ENCODE measurements at regions not wholly inside any gene's neighbourhood (a gene's known extent, or its start where the extent isn't known, plus 50 kb on each side); places are given as distances from the start of the nearest gene placed in this dataset.

DNA sequence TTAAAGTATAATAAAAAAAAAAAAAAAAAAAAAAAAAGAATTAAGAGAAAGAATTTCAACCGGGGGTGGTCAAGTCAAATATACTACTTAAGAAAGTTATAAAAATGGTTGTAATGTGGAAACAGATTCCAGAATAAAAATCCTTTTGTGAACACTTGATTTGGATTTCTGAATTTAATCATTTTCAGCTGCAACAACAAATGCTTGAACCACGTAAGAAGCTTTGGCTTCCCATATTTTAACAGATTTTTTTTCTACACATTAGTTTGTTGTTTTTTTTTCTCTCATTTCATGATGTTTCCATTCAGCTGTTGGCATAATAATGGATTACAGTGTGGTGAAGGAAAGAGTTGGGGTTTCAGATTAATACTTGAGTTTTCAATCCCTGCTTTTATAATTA lies 137.3 kb upstream of the AGR3 start:
- DNase-seq (ENCODE audit: low spot score): no peak

DNA sequence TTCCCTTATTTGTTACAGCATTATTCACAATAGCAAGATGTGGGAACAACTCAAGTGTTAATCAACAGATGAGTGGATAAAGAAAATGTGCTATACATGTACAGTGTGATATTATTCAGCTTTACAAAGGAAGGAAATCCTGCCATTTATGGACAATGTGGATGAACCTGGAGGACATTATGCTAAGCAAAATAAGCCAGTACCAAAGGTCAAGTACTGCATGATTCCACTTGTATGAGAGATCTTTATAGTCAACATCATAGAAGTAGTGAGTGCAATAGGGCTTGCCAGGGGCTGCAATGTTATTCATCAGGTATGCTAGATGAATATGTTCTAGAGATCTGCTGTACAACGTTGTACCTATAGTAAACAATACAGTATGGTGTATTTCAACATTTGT lies 138.5 kb upstream of the AGR3 start:
- no peak for DNase-seq (ENCODE audit: low spot score)

DNA sequence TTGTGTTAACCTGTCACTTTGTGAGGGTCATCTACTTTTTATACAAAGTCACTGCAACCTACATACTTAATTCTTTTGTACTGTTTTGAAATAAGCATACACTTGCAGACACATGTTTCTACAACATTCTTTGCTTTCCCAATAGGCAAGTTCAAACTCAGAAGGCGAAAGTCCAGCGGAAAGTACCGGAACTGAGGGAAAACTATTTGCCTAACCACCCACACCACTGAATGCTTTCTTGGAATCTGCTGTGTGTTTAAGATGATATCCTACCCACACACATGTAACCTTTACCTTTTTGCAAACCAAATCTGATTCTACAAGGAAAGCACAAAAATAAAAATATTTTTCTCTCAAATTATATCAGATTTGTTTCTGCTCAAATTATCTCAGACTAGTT lies 139.4 kb upstream of the AGR3 start:
- peak; percentile 56 for DNase-seq (ENCODE audit: low spot score)

DNA sequence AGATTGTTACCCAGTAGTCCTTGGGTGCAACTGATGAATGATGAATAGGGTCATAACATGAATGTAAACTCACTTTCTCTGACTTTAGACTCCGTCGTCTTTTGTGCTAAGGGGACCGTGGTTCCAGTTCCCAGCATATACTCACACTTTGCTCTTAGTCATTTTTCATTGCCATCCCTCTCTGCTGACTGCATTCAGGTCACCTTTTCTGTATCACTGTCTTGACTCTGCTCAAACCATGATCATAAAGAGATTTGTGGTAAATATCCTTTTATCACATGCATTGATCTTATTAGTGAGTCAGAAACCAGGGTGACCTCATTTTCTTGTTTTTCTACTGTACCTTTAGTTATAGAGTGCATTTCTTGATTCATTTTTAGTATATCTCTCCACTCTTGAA lies 141.1 kb upstream of the AGR3 start:
- no peak for DNase-seq (ENCODE audit: low spot score)

DNA sequence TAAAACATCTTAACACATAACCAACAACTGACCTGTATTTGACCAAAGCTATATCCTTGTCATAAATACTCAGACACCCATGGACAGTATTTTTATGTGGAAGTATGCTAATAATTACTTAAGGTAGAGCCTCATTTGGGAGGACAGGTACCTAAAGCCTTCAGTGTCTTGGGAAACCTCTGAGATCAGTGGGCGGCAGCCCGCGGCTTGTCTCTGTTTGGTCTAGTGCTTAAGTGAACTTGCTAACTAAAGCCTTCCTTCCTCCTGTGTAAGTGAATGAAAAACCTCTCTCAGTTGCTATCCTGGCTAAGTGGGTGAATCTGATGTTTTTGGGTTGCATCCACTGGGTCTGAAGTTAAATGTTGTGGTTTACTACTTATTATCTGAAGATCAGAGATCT lies 144.5 kb upstream of the AGR3 start:
- no peak for DNase-seq (ENCODE audit: low spot score)

DNA sequence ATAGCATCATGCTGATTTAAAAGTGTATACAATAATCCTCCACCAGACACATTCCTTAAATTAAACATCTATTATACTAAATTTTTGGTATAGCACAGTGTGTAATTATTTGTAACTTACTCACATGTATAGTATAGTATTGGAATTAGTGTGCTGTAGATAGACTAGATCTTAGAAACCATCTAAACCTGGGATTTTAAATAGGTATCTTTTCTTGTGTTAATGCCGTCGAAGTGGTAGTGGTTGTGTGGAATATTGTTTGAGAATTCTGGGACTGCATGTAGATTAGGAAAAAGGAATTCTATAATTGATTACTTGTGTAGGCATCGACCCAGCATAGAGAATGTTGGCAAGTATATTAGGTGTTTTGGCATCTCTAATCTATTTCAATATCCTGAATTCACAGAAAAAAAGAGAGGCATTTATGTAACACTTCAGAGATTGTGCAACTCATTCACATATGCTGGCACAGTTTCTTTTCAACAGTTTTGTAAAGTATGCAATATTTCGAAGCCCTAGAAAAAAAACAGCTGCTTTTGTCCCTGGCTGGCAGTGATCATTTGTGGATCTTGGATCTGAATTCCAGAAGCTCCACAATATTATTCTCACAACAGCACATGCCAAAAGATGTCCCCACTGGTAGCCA lies 145.5 kb upstream of the AGR3 start:
- DNase-seq (ENCODE audit: low spot score): peak; percentile 36

DNA sequence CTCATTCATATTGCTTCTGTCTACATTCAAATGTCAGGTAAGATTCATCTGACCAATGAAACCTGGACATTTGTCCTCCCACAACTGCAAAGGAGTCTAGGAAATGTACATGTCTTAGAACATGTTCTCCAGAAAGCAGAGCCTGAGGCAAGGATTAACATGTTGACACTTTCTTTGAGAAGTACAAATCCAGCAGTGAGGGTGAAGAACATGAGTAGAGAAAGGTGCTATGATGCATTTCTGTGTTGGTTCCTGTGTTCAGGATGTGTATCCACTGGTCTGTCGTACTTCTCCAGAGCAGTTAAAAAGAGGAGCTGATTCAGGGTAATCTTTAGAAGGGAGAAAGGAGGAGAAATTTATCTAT lies 146.0 kb upstream of the AGR3 start:
- DNase-seq (ENCODE audit: low spot score): no peak

DNA sequence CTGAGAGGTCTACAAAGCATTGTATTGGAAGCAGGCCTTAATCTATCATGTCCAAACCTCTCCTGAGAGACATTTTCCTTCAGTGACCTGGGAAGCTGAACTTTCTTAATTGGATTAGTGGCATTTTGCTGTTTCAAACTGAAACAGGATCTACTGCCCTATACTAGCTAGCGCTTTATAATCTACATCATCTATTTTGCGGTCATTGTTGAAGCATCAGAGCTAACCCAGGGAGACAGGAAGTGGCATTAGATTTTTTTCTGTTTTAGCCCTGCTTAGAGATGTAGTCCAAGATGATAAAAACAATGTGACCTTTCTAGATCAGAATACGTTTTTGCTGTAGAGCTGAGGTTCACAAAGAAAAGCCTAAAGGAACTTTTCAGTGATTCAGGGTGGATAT lies 147.4 kb upstream of the AGR3 start:
- no peak for DNase-seq (ENCODE audit: low spot score)

DNA sequence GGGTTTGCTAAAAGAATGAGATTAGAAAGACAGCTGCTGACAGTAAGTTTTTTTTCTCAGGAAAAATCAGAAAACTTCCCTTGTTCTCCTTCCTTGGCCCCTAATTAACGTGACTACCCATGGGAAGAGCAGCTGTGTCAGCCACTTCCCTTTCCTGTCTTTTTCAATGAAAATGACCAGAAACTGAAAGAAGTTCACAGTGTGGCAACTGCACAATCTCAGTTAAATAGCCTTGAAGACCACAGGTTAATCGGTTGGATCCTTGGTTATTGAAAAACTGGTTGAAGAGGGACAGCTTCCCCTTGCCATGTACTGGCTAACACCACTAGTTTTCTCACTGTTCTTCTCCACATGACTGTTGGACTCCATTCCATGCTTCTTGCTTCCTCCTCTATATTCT lies 148.8 kb upstream of the AGR3 start:
- DNase-seq (ENCODE audit: low spot score): no peak

DNA sequence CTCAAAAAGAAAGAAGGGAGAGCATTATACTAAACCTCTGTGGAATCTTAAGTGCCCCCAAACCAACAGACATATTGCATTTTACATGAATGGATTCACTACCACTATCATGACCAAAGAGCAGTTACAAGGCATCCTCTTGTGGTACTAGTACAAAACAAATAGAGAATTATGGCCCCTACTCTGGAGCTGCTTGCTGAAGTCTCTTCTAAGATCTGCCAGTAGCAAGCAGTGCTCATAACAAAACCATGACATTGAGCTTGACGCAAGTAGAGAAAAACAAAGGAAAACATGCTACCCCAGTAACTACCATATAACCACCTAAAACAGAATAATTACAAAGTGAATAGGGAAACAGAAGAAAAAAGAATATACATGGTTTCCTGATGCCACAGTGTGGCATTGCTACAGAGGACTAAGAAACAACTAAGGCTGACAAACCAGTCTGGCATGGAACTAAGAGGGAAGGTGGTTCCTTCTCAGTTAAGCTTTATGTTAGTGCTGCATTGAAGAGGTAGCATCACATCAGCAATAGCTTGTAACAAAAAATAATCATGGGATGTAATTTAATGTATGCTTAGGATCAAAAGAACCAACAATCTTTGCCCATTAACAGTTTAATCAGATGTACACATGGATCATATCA lies 150.2 kb upstream of the AGR3 start:
- DNase-seq (ENCODE audit: low spot score): no peak

DNA sequence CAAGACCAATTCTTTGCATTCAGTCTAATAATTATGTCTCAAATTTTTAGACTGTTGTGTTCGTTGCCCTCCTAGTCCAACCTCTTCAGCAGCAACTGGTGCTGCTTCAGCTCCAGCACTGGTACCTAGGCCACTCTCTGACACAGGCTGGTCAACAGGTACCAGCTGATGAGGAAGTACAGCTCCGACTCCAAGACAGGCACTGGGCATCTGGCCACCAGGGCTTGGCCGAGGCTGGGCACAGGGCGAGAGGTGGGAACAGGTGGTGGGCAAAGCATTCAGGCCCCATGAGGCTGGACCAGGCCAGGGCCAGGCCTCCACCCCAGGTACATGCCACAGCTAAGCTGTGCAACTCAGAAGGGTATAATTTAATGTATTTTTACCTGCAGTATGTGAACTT lies 151.5 kb upstream of the AGR3 start:
- DNase-seq (ENCODE audit: low spot score): no peak

DNA sequence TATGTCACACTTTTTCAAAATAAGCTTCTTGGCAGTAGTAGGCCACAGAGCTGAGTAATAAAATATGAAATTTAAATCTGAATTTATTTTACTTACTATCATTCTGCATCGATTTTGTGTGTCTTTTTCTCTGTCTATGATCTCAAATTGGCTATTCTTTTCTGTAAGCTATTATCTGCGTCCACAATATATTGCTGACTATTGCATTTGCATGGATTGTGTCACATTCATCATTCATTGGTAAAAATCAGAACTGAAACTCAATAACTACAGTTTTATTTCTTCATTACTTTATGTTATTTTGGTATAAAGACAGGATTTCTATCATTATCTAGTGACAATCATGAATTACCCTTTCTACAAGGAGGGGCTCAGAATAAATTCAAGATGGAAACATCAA lies 154.8 kb upstream of the AGR3 start:
- no peak for DNase-seq (ENCODE audit: low spot score)

DNA sequence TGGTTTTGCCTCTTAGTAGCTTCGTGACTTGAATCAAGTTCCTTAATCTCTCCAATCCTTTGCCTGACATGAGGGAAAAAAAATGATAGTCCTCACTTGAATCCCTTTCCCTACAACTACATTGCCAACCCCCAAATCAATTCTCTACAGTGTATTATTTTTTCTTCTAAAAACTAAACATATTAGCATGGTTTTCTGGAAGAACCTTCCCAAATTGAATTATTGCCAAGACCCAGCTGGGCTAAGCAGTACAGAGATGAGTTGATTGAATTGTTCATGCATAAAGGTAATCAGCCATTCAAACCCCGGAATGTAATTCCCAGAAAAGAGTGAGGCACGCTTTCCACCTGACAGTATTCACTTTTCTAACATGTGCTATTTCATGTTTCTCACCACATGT lies 155.6 kb upstream of the AGR3 start:
- DNase-seq (ENCODE audit: low spot score): no peak

DNA sequence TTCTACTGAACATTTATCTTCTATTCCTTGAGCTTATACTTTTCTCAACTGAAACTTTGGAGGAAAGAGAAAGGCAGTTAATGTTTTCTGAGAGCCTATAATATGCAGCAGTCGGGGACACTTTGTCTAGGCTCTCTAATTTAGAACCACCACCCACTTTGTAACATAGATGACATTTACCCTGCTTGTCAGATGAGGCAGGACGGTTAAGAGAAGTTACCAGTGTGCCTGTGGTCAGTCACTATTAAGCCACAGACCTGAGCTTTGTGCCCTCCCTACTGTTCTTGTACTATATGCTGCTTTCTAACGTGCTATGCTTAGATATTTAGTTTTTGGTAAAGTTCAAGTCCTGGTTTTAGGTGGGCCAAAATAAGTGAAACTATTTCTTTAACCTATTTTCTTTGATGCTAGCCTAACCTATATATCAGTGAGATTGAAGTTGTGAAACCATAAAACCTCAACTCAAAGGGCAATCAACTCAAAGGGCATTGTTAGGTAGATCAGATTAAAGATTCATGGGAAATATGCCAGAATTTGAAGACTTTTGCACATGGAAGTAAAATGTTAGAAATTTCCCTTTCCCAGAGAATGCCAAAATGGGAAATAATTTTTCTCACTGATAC lies 156.5 kb upstream of the AGR3 start:
- no peak for DNase-seq (ENCODE audit: low spot score)

DNA sequence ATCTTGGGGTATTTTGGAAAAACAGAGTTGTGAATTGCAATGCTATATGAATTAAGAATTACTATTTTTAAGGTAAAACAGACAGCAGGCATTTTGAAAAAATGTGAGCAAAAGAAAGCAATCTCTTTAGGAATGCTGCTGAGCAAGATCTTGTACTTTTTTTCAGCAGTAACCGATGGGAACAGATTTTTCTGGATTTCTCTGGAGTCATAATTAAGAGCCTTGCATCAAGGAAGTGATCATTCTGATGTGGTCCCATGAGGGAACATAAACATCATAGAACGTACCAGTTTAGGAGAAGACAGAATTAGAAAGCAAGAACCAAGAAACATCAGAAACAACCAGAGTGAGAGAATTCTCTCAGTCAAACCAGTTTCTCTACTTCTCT lies 157.0 kb upstream of the AGR3 start:
- DNase-seq (ENCODE audit: low spot score): no peak

DNA sequence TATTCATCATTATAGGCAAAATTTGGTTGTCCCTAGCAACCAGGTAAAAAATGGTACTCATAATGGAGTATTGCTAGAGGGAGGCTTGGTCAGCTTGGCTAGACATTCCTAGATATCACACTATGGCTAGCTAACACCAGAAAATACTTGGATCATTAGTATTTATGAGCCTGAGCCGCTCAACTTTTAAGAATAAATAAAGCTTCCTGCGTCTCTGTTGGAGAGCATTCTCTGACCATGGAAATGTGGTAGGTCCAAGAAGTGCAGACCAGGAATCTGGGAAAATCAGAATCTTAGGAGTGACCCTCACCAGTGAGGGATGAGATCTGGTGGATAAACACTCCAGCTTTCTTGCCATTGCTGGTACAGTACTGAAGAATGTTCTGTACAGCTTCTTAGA lies 157.6 kb upstream of the AGR3 start:
- DNase-seq (ENCODE audit: low spot score): no peak

DNA sequence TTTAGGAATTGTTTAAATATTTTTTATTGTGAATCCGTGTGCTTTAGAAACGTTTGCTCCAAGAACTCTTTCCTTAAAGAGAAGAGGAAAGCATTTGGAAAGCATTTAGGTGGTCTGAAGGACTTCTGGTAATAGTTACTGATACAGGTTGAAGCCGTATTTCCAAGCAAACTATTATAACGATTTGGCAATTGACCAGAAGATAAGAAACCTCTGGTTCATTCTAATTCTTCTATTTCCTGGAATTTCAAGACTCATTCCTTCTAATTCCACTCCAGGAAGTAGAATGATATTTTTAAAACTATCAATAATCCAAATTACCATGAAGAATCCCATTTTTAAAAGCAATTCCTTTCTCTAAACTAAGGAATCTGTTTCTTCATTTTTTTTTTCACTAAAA lies 158.9 kb upstream of the AGR3 start:
- DNase-seq (ENCODE audit: low spot score): no peak

DNA sequence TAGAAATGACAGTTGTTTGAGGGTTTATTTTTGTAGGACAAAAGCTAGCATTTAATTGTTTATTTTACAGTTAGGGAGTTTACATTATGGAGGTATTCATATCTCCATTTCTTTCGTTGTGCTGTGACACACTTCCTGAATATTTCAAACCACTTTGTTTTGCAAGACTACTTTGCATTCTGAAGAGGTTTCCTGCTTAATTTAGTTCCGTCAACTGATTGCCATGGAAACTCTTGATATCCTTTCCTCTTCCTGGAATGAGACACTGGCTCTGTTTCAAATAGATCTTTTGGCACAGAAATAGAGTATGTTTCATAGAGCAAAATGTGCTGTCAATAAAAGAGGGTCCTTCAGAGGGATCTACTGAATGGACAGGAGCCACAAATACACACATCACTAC lies 159.5 kb upstream of the AGR3 start:
- peak; percentile 51 for DNase-seq (ENCODE audit: low spot score)

DNA sequence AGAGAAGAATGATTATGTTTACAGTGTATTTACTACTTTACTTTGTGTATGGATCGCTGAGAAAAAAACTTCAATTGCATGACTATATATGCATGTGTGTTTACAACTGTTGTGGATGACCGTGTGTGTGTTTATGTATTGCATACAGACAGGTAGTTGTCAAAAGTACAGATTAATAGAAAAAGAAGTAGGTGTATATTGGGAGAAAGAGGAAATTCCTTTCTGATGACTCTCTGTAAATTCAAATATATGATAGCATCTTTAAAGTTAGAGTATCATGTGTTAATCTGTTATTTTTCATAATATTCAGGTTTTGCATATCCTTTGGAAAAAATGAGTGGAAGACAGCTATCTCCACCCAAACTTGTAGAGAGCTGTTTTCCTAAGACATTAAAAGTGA lies 160.4 kb upstream of the AGR3 start:
- DNase-seq (ENCODE audit: low spot score): no peak

DNA sequence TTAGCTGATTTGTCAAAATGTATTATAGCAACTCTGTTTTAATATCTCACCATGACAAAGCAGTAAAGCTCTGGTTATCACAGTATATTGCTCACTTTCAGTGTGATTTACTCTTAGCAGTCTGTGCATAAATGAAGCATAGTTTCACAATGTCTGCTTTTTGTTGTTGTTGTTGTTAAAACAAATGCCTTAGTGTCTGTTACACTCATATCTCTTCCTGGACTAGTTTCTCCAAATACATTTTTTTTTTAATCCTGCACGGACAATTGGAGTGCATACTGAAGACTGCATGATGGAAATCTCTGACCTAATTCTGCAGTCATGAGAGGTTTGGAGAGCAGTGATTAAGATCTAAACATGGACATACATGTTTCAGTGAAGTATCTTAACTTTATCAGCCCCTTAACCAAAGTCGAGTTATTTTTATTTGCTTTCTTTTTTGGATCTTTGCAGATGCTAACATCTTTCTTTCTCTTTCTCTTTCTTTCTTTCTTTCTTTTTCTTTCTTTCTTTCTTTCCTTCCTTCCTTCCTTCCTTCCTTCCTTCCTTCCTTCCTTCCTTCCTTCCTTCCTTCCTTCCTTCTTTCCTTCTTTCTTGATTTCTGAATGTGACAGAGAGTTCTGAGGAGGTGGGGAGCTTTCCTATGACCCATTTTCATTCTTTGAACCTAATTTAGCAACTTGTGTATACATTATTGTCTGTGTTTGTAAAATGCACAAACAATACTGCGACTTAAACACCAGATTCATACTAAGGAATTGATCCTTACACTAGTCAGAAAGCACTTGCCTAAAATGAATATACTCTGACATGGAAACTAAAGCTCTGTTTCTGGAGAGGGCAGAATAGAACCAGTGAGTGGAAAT lies 161.5 kb upstream of the AGR3 start:
- DNase-seq (ENCODE audit: low spot score): no peak

DNA sequence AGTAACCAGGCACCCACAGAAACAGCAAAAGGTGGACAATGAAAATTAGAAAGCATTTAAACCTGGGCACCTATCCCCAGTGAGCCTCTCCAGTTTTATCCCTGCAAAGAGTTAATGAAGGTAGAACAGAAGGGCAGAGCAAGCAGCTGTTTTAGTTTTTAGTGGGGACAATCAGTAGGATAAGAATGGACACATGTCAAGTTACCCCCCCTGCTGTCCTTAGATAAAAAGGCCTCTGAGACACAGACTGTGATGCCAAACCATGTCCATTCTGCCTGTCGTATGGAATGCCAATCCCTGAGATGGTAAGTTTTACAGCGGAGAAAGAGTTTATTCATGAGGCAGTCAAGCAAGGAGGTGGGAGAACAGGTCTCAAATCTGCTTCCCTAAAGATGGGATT lies 162.6 kb upstream of the AGR3 start:
- no peak for DNase-seq (ENCODE audit: low spot score)

DNA sequence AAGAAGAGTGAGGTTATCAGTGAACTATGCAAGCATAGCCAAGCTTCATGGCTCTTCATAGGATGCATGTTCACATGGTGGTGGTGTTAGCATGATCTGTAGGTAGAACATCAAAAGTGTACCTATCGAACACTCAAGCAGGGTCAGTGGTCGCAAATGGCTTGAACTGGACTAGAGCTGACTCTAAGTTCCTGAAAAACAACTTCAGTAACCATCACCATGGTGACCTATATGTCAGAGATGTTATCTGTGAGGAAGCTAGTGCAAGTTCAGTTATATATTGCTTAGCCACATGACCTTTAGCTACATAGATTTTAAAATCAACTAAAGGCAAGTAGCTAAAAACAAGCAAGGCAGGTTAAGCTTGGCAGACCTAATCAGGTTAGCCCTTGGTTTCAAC lies 163.1 kb upstream of the AGR3 start:
- DNase-seq (ENCODE audit: low spot score): no peak

DNA sequence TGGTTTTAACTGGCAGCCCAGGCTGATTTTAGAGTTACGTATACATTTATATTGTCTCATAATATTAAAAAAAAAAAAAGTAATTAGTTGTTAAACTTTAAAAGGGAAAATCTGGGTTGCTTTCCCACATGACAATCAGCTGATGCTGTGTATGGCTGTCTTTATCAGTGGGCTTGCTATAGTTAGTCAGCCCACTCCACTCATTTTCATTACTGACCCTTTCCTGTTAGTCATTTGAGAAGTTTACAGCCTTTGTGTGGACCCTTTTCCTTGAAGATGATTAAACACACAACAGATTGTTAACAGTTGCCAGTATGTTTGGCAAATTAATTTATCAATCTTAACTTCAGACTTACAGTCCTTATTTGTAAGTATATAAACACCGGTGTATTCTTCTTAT lies 164.5 kb upstream of the AGR3 start:
- DNase-seq (ENCODE audit: low spot score): no peak

All from AG20443 (cell line).